GM21576 (cell line): ENCODE measurements at regions not wholly inside any gene's neighbourhood (a gene's known extent, or its start where the extent isn't known, plus 50 kb on each side); places are given as distances from the start of the nearest gene placed in this dataset.
A peak's percentile ranks its signal among the peaks of the same experiment; 100 is the strongest.

Experiments used
- ATAC-seq: cut with Tn5 transposase; IDR thresholded peaks from one replicate; pipeline ENCODE4 v1.9.1; 2021; ENCODE audit warnings: mild to moderate bottlenecking, moderate library complexity; ENCODE audit not compliant: unreplicated experiment

- no peak for ATAC-seq
Observed at GRCh38 chr5:164007064-164007463, 501.6 kb downstream of the MAT2B start.

DNA sequence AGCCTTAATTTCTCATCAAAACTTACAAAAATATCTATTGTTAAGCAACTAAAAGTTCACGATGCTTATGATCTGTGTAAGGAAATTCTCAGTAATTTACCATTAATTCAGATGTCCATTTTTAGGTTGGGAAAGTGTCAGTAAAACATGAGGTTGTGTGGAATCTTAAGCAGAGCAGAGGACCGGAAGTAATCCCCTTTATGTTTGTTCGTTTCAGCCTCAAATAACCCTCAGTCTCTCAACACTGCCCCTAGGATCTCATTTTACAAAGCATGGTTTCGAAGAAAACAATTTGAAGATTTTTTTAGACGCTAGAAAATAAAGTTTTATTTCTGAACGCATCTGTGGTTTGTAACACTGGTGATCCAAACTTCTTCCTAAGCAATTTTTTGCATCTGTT lies 504.2 kb downstream of the MAT2B start:
- no peak for ATAC-seq

DNA sequence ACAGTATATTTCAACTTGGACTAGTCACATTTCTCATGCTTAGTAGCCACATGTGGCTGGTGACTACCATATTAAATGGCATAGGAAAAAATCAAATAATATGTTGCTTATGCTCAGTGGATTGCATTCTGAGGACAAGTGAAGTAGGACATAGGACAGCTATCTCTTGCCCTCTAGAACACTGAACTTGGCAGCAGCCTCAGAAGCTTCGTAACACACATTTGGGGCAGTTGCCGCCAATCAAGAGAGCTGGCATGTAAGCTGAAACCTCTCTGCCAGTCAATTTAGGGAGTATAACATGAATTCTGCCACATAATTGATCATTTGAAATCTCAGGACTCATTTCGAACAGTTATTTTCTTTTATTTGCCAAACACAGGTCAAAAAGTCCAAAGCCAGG lies 505.5 kb downstream of the MAT2B start:
- no peak for ATAC-seq

DNA sequence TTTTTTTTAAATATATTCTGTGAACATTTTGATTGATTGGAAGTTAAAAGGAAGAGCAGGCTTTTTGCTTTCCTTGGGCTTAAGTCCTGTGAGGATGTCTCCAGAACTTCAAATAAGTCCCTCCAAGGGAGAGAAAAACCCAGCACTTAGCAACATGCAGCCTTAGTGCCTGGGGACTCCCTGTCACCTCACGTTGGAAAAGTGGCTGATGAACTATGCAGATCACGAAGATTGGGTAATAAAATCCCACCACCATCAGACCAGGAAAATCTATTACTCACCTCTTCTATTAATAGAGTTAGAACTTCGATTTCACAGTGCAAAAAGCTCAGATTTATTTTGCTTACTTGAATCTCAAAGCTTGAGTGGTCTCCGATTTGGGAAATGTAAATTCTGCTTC lies 507.0 kb downstream of the MAT2B start:
- no peak for ATAC-seq

GRCh38 chr5:164013077-164013670 lies 507.8 kb downstream of the MAT2B start:
- ATAC-seq: peak; percentile 89

DNA sequence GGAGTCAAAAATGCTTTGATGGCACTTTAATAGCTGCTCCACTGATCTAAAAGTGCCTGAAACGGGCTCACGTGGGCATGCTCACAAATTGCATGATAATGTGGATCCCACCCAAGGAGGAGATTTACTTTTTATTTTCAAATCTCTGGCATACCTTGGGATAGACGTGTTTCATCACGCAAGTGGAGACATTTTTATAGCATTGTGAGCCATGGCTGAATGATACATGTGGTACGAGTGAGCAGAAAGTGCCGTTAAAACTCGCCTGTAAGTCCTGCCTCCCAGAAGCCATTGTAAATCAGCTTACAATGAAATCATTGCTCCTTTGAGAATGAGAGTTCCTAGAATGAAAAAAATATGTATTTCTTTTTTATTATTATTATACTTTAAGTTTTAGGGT lies 514.7 kb downstream of the MAT2B start:
- no peak for ATAC-seq

DNA sequence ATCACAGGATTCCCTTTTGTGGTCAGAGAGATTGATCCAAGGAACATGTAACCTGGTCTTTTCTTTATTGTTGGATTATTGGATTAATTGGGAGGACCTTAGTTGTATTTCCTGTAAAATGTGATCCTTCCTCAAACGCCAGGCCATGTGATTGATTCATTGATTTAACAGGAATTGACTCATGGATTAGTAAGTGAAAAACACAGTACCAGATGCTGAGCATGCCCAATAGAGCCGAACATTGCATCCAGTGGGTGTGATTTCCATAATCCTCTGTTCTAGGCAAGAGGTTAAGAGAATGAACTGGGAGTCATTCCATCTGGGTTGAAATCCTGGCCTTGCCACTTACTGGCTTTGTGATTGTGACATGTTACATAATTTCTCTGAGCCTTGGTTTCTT lies 522.3 kb downstream of the MAT2B start:
- no peak for ATAC-seq

DNA sequence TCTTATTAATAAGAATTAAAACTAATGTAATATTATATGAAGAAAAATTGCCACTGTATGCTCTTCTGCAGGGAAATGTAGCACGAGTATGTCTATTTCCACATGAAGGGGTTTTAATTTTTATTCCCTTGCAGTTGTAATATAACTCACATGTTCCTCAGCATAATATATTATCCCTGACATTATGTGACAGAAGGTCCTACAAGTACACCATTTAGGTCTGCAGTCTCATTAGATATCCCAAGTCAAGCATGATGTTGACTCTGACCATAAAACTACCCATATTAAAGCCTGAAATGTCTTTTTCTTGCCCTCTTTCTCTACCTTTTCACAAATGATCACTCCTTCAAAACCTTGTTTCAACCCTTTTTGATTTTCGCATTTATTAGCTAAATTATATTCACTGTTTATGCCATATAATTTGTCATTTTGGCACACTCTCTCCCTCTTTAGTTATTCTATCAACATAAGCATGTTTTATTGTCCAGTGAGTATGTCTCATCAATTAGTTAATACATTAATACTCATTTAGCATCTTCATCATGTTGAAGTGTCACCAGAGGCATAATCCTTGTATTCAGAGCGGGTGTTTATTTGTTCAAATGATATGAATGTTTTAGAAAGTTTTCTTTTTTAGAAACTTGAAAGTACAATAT lies 532.8 kb downstream of the MAT2B start:
- ATAC-seq: no peak

DNA sequence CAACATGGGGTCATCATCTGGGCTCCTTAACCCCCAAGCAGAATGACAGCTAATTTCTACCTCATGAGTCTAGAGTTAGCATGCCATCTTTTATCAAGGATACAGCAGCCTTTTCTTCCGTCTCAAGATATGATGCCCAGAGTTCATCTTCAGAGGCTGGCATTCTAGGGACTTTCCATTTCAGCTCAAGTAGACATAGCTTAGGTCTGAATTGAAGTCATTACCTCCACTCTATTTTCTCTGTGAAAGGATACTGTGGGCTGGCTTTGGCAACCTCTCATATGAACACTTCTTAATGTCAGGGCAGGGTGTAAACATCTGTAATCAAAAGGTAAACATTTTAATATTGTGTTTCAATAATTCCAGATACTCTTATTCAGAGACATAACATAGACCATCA lies 535.7 kb downstream of the MAT2B start:
- ATAC-seq: no peak

DNA sequence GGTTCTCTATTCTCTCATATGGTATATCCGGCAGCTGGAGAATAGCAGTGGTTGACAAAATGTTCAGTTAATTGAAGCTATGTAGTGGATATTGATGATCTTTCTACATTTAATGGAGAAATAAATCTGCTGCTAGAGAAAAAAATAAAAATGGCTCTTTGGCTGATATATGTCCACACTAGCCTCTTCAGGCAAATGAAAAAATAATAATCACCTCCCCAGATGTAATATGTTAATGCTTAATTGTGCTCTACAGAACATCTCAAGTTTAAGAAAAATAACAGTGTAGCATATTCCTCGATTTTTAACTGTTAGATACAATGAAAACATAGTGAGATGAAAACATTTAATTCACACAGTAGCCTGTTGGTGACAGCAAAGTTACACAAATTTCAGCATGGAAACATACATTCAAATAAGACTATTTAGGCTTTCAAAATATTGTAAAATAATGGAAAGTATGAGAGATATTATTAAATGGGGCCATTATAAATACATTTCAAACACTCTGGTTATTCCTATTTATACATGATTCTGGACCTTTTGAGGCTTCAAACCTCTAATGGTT lies 543.0 kb downstream of the MAT2B start:
- no peak for ATAC-seq

- no peak for ATAC-seq
Observed at GRCh38 chr5:164051745-164052144, 546.3 kb downstream of the MAT2B start.

- no peak for ATAC-seq
Observed at GRCh38 chr5:164052536-164053093, 547.2 kb downstream of the MAT2B start.

DNA sequence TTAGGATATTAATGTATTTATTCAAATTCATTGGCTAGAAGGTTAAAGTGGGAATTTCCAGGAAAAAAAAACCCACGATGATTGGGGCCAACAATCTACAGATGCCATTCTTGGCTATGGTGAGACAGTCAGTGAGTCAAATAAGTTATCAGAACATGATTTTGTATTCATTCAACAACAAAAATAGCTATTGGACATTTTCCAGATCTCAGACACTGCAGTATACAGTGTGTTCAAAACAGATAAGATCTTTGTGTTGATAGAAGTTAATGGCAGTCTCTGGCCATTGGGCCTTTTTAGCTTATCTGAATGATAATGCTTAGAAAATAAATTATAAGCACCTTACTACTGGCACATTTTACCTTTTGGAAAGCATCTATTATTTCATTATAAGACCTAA lies 547.7 kb downstream of the MAT2B start:
- no peak for ATAC-seq

- no peak for ATAC-seq
Observed at GRCh38 chr5:164054461-164054860, 549.0 kb downstream of the MAT2B start.

GRCh38 chr5:164057121-164057520 lies 551.7 kb downstream of the MAT2B start:
- ATAC-seq: no peak

DNA sequence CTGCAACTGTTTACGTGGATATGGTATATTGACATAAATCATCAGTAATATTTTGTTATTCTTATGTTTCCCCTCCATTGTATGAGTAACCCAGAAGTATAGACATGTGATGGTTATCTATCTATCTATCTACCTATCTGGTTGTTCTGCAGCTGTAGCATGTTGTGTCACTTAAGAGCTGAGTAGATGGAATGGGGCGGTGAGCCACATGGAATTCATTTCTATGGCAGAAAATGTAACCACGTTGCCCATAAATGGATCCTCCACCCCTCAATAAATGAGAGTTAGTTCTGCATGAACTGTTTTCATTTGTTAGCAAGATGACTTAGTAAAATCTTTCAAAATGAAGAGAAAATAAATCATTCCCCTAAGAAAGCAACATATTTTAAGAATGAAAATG lies 553.2 kb downstream of the MAT2B start:
- no peak for ATAC-seq

- no peak for ATAC-seq
Observed at GRCh38 chr5:164059471-164059870, 554.1 kb downstream of the MAT2B start.

DNA sequence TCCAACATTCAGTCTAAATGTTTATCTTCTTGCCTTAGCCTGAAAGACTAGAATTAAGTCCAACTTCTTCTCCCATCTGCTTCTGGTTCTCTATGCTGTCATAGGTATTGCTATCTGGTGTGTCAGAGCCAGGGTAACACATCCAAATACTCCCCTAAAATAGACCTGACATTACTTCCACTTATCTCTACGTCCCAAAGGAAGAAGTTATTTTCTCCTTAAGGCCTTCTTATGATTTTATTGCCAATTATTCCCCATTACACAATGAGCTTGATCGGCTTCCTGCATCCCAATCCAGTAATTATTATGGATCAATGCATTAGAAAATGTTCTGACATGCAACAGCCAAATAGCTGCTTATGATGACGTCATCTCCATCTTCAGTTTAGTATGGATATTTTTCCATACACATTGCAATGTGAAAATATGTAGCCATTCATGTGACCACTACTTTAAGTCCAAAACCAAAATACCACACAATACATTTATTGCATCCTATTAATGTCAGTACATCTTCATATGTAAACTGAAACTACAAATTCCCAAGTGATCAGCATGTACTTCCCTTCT lies 555.5 kb downstream of the MAT2B start:
- ATAC-seq: no peak

- no peak for ATAC-seq
Observed at GRCh38 chr5:164062304-164062703, 556.9 kb downstream of the MAT2B start.

- no peak for ATAC-seq
Observed at GRCh38 chr5:164065266-164065665, 559.8 kb downstream of the MAT2B start.

GRCh38 chr5:164071671-164072070 lies 566.3 kb downstream of the MAT2B start:
- ATAC-seq: no peak

DNA sequence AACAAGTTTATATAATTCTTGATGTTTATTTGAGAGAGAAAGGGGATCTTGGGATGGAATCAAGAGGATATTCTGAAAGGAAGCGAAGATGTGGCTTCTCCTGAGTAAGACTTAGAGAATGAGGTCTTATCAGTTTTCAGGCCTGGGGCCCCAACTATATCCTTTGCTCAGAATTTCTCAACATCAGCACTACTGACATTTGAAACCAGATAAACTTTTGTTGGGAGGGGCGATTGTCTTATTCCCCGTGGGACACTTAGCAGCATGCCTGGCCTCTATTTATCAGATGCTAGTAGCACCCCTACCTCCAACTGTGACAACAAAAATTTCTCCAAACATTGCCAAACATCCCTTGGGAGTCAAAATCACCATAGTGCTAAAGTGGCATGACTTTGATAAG lies 567.7 kb downstream of the MAT2B start:
- no peak for ATAC-seq
